Left ventricle myocardium inferior (tissue), 1 donor: ENCODE measurements at regions not wholly inside any gene's neighbourhood (a gene's known extent, or its start where the extent isn't known, plus 50 kb on each side); places are given as distances from the start of the nearest gene placed in this dataset.

Experiments
- DNase-seq: peaks from one replicate; pipeline ENCODE4 v3.0.0-alpha.2; 2020
- H3K27ac ChIP-seq: fragments of 200-600 bp; replicated peaks from 2 replicates; pipeline ENCODE4 v1.8.0; 2021
- H3K27me3 ChIP-seq: fragments of 200-600 bp; 2 replicates; pipeline ENCODE4 v1.8.0; 2021; ENCODE audit warnings: low read depth
- H3K36me3 ChIP-seq: fragments of 200-600 bp; 2 replicates; pipeline ENCODE4 v1.8.0; 2021
- H3K4me1 ChIP-seq: fragments of 200-600 bp; 2 replicates; pipeline ENCODE4 v1.8.0; 2021
- H3K4me3 ChIP-seq: fragments of 200-600 bp; 2 replicates; pipeline ENCODE4 v1.8.0; 2021; ENCODE audit warnings: mild to moderate bottlenecking, moderate library complexity
- H3K9me3 ChIP-seq: fragments of 200-600 bp; replicated peaks from 2 replicates; pipeline ENCODE4 v1.8.0; 2021
- CTCF ChIP-seq: fragments of 200-600 bp; IDR thresholded peaks from 2 replicates; pipeline ENCODE4 v1.8.0; 2021; ENCODE audit warnings: antibody characterized with exemption, mild to moderate bottlenecking, borderline replicate concordance
- intact Hi-C: fragments of 100-400 bp; cut with micrococcal nuclease; formaldehyde crosslinking; loops from one replicate; pipeline ENCODE4 v1.11.0; 2022
- donor health status: DM: no; HTN: yes; CAD: no; lungs with severe emphysema.

- Histone ChIP-seq H3K4me3 (no peak overlapping the region), H3K4me1 (no peaks in the 10 kb centered on the region), H3K27me3 (no peaks in the 10 kb centered on the region), H3K36me3 (no peaks in the 10 kb centered on the region), H3K9me3 (peaks cover 64% of the 10 kb centered on the region), H3K27ac (no peak overlapping the region)
- no peak for TF ChIP-seq CTCF
- DNase-seq: no peak
- intact Hi-C loops: no loop called here
Measured at GRCh38 chr7:46960970-46961369, 620.9 kb downstream of the TNS3 start.

- no peak overlapping the region for H3K4me3 ChIP-seq
- H3K9me3 ChIP-seq: peaks cover 26% of the 10 kb centered on the region
- intact Hi-C loops: no loop called here
- no peak for TF ChIP-seq CTCF
- no peaks in the 10 kb centered on the region for H3K27me3 ChIP-seq
- H3K36me3 ChIP-seq: no peaks in the 10 kb centered on the region
- DNase-seq: no peak
- no peak overlapping the region for H3K27ac ChIP-seq
- peaks cover 17% of the 10 kb centered on the region for H3K4me1 ChIP-seq
Measured at GRCh38 chr7:46957195-46957594, 624.7 kb downstream of the TNS3 start.

GRCh38 chr7:46955531-46955930, 626.4 kb downstream of the TNS3 start:
- no peak for DNase-seq
- Histone ChIP-seq H3K9me3 (peaks cover 11% of the 10 kb centered on the region), H3K36me3 (no peaks in the 10 kb centered on the region), H3K27me3 (no peaks in the 10 kb centered on the region), H3K27ac (no peak overlapping the region), H3K4me3 (no peak overlapping the region), H3K4me1 (peaks cover 17% of the 10 kb centered on the region)
- intact Hi-C loops: no loop called here
- TF ChIP-seq CTCF: no peak

GRCh38 chr7:46954181-46954580, 627.7 kb downstream of the TNS3 start:
- intact Hi-C loops: no loop called here
- Histone ChIP-seq H3K4me1 (peaks cover 26% of the 10 kb centered on the region), H3K36me3 (no peaks in the 10 kb centered on the region), H3K27ac (no peak overlapping the region), H3K4me3 (no peak overlapping the region), H3K27me3 (no peaks in the 10 kb centered on the region), H3K9me3 (no peaks in the 10 kb centered on the region)
- DNase-seq: no peak
- no peak for TF ChIP-seq CTCF

- Histone ChIP-seq H3K4me3 (no peak overlapping the region), H3K36me3 (no peaks in the 10 kb centered on the region), H3K9me3 (no peaks in the 10 kb centered on the region), H3K4me1 (peaks cover 30% of the 10 kb centered on the region), H3K27ac (no peak overlapping the region), H3K27me3 (no peaks in the 10 kb centered on the region)
- no peak for DNase-seq
- TF ChIP-seq CTCF: no peak
- intact Hi-C loops: no loop called here
Measured at GRCh38 chr7:46953008-46953407, 628.9 kb downstream of the TNS3 start.
